H9 (cell line): ENCODE measurements at regions not wholly inside any gene's neighbourhood (a gene's known extent, or its start where the extent isn't known, plus 50 kb on each side); places are given as distances from the start of the nearest gene placed in this dataset.
A peak's percentile ranks its signal among the peaks of the same experiment; 100 is the strongest.

Experiments
- DNase-seq: peaks from one replicate; pipeline ENCODE4 v3.0.0-alpha.2; 2017
- H2AFZ ChIP-seq: one replicate; pipeline ENCODE4 v1.6.1; 2013; ENCODE audit warnings: mild to moderate bottlenecking, low read length, control low read depth, moderate library complexity
- H2AK5ac ChIP-seq: 2 replicates; pipeline ENCODE4 v1.6.1; 2013; ENCODE audit warnings: low read length, control low read depth, mixed read lengths; ENCODE audit not compliant: insufficient read length
- H2BK120ac ChIP-seq: one replicate; pipeline ENCODE4 v1.6.1; 2013; ENCODE audit warnings: low read depth, mild to moderate bottlenecking, low read length, control low read depth, inconsistent platforms; ENCODE audit not compliant: poor library complexity, severe bottlenecking
- H2BK12ac ChIP-seq: 2 replicates; pipeline ENCODE4 v1.6.1; 2013; ENCODE audit warnings: low read length, control low read depth, mixed read lengths, low read depth; ENCODE audit not compliant: insufficient read length
- H2BK15ac ChIP-seq: 2 replicates; pipeline ENCODE4 v1.6.1; 2013; ENCODE audit warnings: low read depth, low read length, control low read depth
- H2BK20ac ChIP-seq: one replicate; pipeline ENCODE4 v1.6.1; 2013; ENCODE audit warnings: low read depth, mild to moderate bottlenecking, low read length, control low read depth, inconsistent platforms; ENCODE audit not compliant: poor library complexity, severe bottlenecking
- H2BK5ac ChIP-seq: 2 replicates; pipeline ENCODE4 v1.6.1; 2013; ENCODE audit warnings: low read length, control low read depth, mixed read lengths; ENCODE audit not compliant: insufficient read length
- H3K14ac ChIP-seq: 2 replicates; pipeline ENCODE4 v1.6.1; 2013; ENCODE audit warnings: low read length, control low read depth; ENCODE audit not compliant: insufficient read depth
- H3K18ac ChIP-seq: 2 replicates; pipeline ENCODE4 v1.6.1; 2013; ENCODE audit warnings: low read depth, mild to moderate bottlenecking, mixed read lengths, low read length, control low read depth; ENCODE audit not compliant: insufficient read length
- H3K23ac ChIP-seq: 2 replicates; pipeline ENCODE4 v1.6.1; 2013; ENCODE audit warnings: low read length, control low read depth, mixed read lengths, low read depth; ENCODE audit not compliant: insufficient read length
- H3K23me2 ChIP-seq: 2 replicates; pipeline ENCODE4 v1.6.1; 2013; ENCODE audit warnings: low read depth, mild to moderate bottlenecking, mixed read lengths, low read length, control low read depth; ENCODE audit not compliant: insufficient read length, poor library complexity, severe bottlenecking
- H3K27ac ChIP-seq: 2 replicates; pipeline ENCODE4 v1.5.1; 2013; ENCODE audit warnings: low read length, control low read depth, mixed read lengths, low read depth; ENCODE audit not compliant: insufficient read length
- H3K27me3 ChIP-seq: 2 replicates; pipeline ENCODE4 v1.6.1; 2013; ENCODE audit warnings: low read length, control low read depth, inconsistent platforms; ENCODE audit not compliant: insufficient read depth
- H3K4ac ChIP-seq: 2 replicates; pipeline ENCODE4 v1.6.1; 2013; ENCODE audit warnings: low read depth, mild to moderate bottlenecking, control low read depth, inconsistent platforms, low read length, moderate library complexity
- H3K4me1 ChIP-seq: 2 replicates; pipeline ENCODE4 v1.6.1; 2013; ENCODE audit warnings: low read length, control low read depth, inconsistent platforms; ENCODE audit not compliant: insufficient read depth
- H3K4me2 ChIP-seq: 2 replicates; pipeline ENCODE4 v1.6.1; 2013; ENCODE audit warnings: low read length, control low read depth, mixed read lengths; ENCODE audit not compliant: insufficient read length, insufficient read depth
- H3K56ac ChIP-seq: 2 replicates; pipeline ENCODE4 v1.6.1; 2013; ENCODE audit warnings: low read depth, mild to moderate bottlenecking, mixed read lengths, low read length, control low read depth; ENCODE audit not compliant: insufficient read length
- H3K79me1 ChIP-seq: 2 replicates; pipeline ENCODE4 v1.6.1; 2013; ENCODE audit warnings: low read depth, mild to moderate bottlenecking, moderate library complexity, low read length, control low read depth, inconsistent platforms; ENCODE audit not compliant: insufficient read depth, poor library complexity, severe bottlenecking
- H3K79me2 ChIP-seq: 2 replicates; pipeline ENCODE4 v1.6.1; 2013; ENCODE audit warnings: low read length, control low read depth, inconsistent platforms; ENCODE audit not compliant: insufficient read depth
- H3K9ac ChIP-seq: 2 replicates; pipeline ENCODE4 v1.6.1; 2013; ENCODE audit warnings: low read length, control low read depth, mixed read lengths; ENCODE audit not compliant: insufficient read length; ENCODE audit errors: extremely low read depth
- H3K9me3 ChIP-seq: one replicate; pipeline ENCODE4 v1.6.1; 2013; ENCODE audit warnings: low read depth, low read length, inconsistent platforms; ENCODE audit not compliant: control insufficient read depth
- H3T11ph ChIP-seq: one replicate; pipeline ENCODE4 v1.6.1; 2013; ENCODE audit warnings: mild to moderate bottlenecking, low read length, control low read depth, inconsistent platforms
- H4K20me1 ChIP-seq: one replicate; pipeline ENCODE4 v1.6.1; 2013; ENCODE audit not compliant: control insufficient read depth, insufficient read length, insufficient read depth
- H4K5ac ChIP-seq: 2 replicates; pipeline ENCODE4 v1.6.1; 2013; ENCODE audit warnings: low read depth, mild to moderate bottlenecking, mixed read lengths, low read length, control low read depth; ENCODE audit not compliant: insufficient read length
- H4K8ac ChIP-seq: replicated peaks from 2 replicates; pipeline ENCODE4 v1.6.1; 2013; ENCODE audit warnings: low read length, control low read depth, mixed read lengths, low read depth; ENCODE audit not compliant: insufficient read length
- H4K91ac ChIP-seq: 2 replicates; pipeline ENCODE4 v1.6.1; 2013; ENCODE audit warnings: low read depth, mild to moderate bottlenecking, moderate library complexity, mixed read lengths, low read length, control low read depth; ENCODE audit not compliant: insufficient read length
- H3K27ac Mint-ChIP-seq, 3 experiments: 2 replicates in 2 of 3; 3 replicates in 1 of 3; pipeline ENCODE4 v1.8.0; 2020 to 2021; ENCODE audit warnings: mixed read lengths in 3 of 3, mild to moderate bottlenecking in 1 of 3, moderate library complexity in 1 of 3
- H3K27me3 Mint-ChIP-seq: 2 replicates; pipeline ENCODE4 v1.8.0; 2021; ENCODE audit warnings: low read depth, mild to moderate bottlenecking, moderate library complexity, mixed read lengths
- H3K36me3 Mint-ChIP-seq, 3 experiments: 2 replicates in 2 of 3; 3 replicates in 1 of 3; pipeline ENCODE4 v1.8.0; 2020 to 2021; ENCODE audit warnings: low read depth in 3 of 3, mixed read lengths in 3 of 3; ENCODE audit not compliant: insufficient read depth in 1 of 3
- H3K4me1 Mint-ChIP-seq, 2 experiments: 2 replicates each; pipeline ENCODE4 v1.8.0; 2020; ENCODE audit warnings: mixed read lengths in 2 of 2
- H3K4me3 Mint-ChIP-seq, 2 experiments: 2 replicates in 1 of 2; 3 replicates in 1 of 2; pipeline ENCODE4 v1.8.0; 2020 to 2021; ENCODE audit warnings: mild to moderate bottlenecking in 2 of 2, mixed read lengths in 2 of 2, moderate library complexity in 1 of 2
- H3K9me3 Mint-ChIP-seq, 2 experiments: 2 replicates in 1 of 2; 3 replicates in 1 of 2; pipeline ENCODE4 v1.8.0; 2020; ENCODE audit warnings: mild to moderate bottlenecking in 2 of 2, mixed read lengths in 2 of 2, moderate library complexity in 1 of 2
- WGBS: extraction: QIAGEN DNeasy Blood & Tissue Kit; methylation state at CpG from one replicate; pipeline ENCODE4 v1.1.7; 2013; ENCODE audit warnings: missing lambda C conversion rate, low lambda C conversion rate, mixed read lengths; ENCODE audit not compliant: insufficient read length; ENCODE audit errors: extremely low coverage; 5-methylcytosine and 5-hydroxymethylcytosine counted together
- TF ChIP-seq, protein P1 (sequence below): fragments of 200-600 bp; sonication (generic); conservative IDR thresholded peaks from 3 replicates; pipeline ENCODE4 v1.8.0; 2021; ENCODE audit warnings: antibody characterized with exemption, mild to moderate bottlenecking

- H3K27me3 Mint-ChIP-seq: no peaks in the 10 kb centered on the region
- no peak overlapping the region for H2BK5ac ChIP-seq
- no peaks in the 10 kb centered on the region for H3K79me2 ChIP-seq
- H2BK20ac ChIP-seq: no peak overlapping the region
- peaks cover 11 to 13% of the 10 kb centered on the region in 2 experiments for H3K4me1 Mint-ChIP-seq
- no peak overlapping the region for H3K27ac ChIP-seq
- H3K4ac ChIP-seq: no peak overlapping the region
- no peak overlapping the region for H2AK5ac ChIP-seq
- no peak overlapping the region for H2BK15ac ChIP-seq
- H3K4me3 Mint-ChIP-seq: no peak overlapping the region
- H3K4me2 ChIP-seq: no peak overlapping the region
- no peak overlapping the region for H2AFZ ChIP-seq
- no peak overlapping the region for H2BK120ac ChIP-seq
- WGBS: no CpG with 5 or more reads among the region's 3 CpGs
- H3K9me3 ChIP-seq: no peaks in the 10 kb centered on the region
- no peaks in the 10 kb centered on the region for H3K23me2 ChIP-seq
- peaks cover 33 to 71% (median 52%) of the 10 kb centered on the region in 3 experiments for H3K36me3 Mint-ChIP-seq
- no peaks in the 10 kb centered on the region for H3K27me3 ChIP-seq
- H4K8ac ChIP-seq: no peak overlapping the region
- H3K23ac ChIP-seq: no peak overlapping the region
- no peaks in the 10 kb centered on the region for H3K4me1 ChIP-seq
- no peak overlapping the region for H3K56ac ChIP-seq
- peak overlapping the region in 2 of 3 experiments; percentile 30 to 81; a peak in 3 of 7 replicates for H3K27ac Mint-ChIP-seq
- no peak overlapping the region for H3T11ph ChIP-seq
- no peak overlapping the region for H3K18ac ChIP-seq
- H2BK12ac ChIP-seq: no peak overlapping the region
- H3K9ac ChIP-seq: no peak overlapping the region
- H3K14ac ChIP-seq: no peak overlapping the region
- H3K9me3 Mint-ChIP-seq: peaks cover 45% of the 10 kb centered on the region in 2 experiments
- TF ChIP-seq, protein P1, sequence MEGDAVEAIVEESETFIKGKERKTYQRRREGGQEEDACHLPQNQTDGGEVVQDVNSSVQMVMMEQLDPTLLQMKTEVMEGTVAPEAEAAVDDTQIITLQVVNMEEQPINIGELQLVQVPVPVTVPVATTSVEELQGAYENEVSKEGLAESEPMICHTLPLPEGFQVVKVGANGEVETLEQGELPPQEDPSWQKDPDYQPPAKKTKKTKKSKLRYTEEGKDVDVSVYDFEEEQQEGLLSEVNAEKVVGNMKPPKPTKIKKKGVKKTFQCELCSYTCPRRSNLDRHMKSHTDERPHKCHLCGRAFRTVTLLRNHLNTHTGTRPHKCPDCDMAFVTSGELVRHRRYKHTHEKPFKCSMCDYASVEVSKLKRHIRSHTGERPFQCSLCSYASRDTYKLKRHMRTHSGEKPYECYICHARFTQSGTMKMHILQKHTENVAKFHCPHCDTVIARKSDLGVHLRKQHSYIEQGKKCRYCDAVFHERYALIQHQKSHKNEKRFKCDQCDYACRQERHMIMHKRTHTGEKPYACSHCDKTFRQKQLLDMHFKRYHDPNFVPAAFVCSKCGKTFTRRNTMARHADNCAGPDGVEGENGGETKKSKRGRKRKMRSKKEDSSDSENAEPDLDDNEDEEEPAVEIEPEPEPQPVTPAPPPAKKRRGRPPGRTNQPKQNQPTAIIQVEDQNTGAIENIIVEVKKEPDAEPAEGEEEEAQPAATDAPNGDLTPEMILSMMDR: peak; percentile 71
- H4K91ac ChIP-seq: no peak overlapping the region
- no peaks in the 10 kb centered on the region for H4K20me1 ChIP-seq
- no peaks in the 10 kb centered on the region for H3K79me1 ChIP-seq
- peak; percentile 74 for DNase-seq
- H4K5ac ChIP-seq: no peak overlapping the region
Observed at GRCh38 chrX:16278927-16279326, 111.6 kb downstream of the MAGEB17 start.
